CD14-positive monocyte (primary cell): ENCODE measurements at regions not wholly inside any gene's neighbourhood (a gene's known extent, or its start where the extent isn't known, plus 50 kb on each side); places are given as distances from the start of the nearest gene placed in this dataset.

Experiments used
- DNase-seq, 3 donors: peaks; one replicate each; pipeline ENCODE4 v3.0.0-alpha.2; 2011 to 2022
- H2AFZ ChIP-seq: 2 replicates; pipeline ENCODE4 v1.6.0; 2012; ENCODE audit warnings: mild to moderate bottlenecking, low read depth, low read length, inconsistent platforms; ENCODE audit not compliant: insufficient read depth, poor library complexity, severe bottlenecking
- H3K27ac ChIP-seq, 2 donors: 1 replicate in 1 of 2; 2 replicates in 1 of 2; pipeline ENCODE4 v1.5.1; 2012 to 2013; ENCODE audit warnings: low read length in 2 of 2, control low read depth in 1 of 2, inconsistent platforms in 1 of 2, low read depth in 1 of 2, mild to moderate bottlenecking in 1 of 2
- H3K27me3 ChIP-seq, 2 donors: one replicate each; pipeline versions ENCODE4 v1.6.0 to v1.6.1; 2011 to 2013; ENCODE audit warnings: low read length in 2 of 2; ENCODE audit not compliant: control insufficient read depth in 2 of 2, insufficient read depth in 2 of 2
- H3K36me3 ChIP-seq, 2 donors: replicated peaks in 1 of 2; 1 replicate in 1 of 2; 2 replicates in 1 of 2; pipeline versions ENCODE4 v1.5.1 to v1.6.1; 2012 to 2013; ENCODE audit warnings: low read length in 2 of 2, control low read depth in 1 of 2, inconsistent platforms in 1 of 2, mild to moderate bottlenecking in 1 of 2; ENCODE audit not compliant: insufficient read depth in 2 of 2, control insufficient read depth in 1 of 2
- H3K4me1 ChIP-seq, 2 donors: 1 replicate in 1 of 2; 2 replicates in 1 of 2; pipeline versions ENCODE4 v1.5.1 to v1.6.1; 2012 to 2013; ENCODE audit warnings: low read length in 2 of 2, control low read depth in 1 of 2, inconsistent platforms in 1 of 2, mild to moderate bottlenecking in 1 of 2, moderate library complexity in 1 of 2; ENCODE audit not compliant: insufficient read depth in 2 of 2, control insufficient read depth in 1 of 2
- H3K4me2 ChIP-seq: replicated peaks from 2 replicates; pipeline ENCODE3; 2012; ENCODE audit warnings: low read length, moderate library complexity, mild to moderate bottlenecking; ENCODE audit not compliant: poor library complexity, severe bottlenecking; ENCODE audit errors: extremely low read depth
- H3K4me3 ChIP-seq, 3 experiments: fragments of 200-600 bp in 1 of 3; sonication (generic) in 1 of 3; replicated peaks in 1 of 3; 1 replicate in 2 of 3; 2 replicates in 1 of 3; pipeline ENCODE4 v1.5.1; 2011 to 2013; ENCODE audit warnings: low read length in 3 of 3, mild to moderate bottlenecking in 3 of 3, control low read depth in 2 of 3, low read depth in 2 of 3, inconsistent platforms in 1 of 3, moderate library complexity in 1 of 3
- H3K79me2 ChIP-seq: 2 replicates; pipeline ENCODE4 v1.6.0; 2012; ENCODE audit warnings: mild to moderate bottlenecking, control low read depth, inconsistent platforms, low read length, moderate library complexity; ENCODE audit not compliant: insufficient read depth
- H3K9ac ChIP-seq: 2 replicates; pipeline ENCODE4 v1.6.0; 2017; ENCODE audit warnings: low read length, mild to moderate bottlenecking; ENCODE audit not compliant: insufficient read depth, poor library complexity, severe bottlenecking
- H3K9me3 ChIP-seq, 2 donors: replicated peaks in 1 of 2; 1 replicate in 1 of 2; 2 replicates in 1 of 2; pipeline versions ENCODE4 v1.5.1 to v1.6.1; 2012 to 2013; ENCODE audit warnings: low read length in 2 of 2, control low read depth in 1 of 2; ENCODE audit not compliant: control insufficient read depth in 1 of 2, insufficient read depth in 1 of 2
- H4K20me1 ChIP-seq: 2 replicates; pipeline ENCODE4 v1.6.0; 2012; ENCODE audit warnings: mild to moderate bottlenecking, low read length, control low read depth, moderate library complexity; ENCODE audit not compliant: insufficient read depth
- H3K27ac Mint-ChIP-seq, 7 donors: one replicate each; pipeline ENCODE4 v1.8.0; 2020; ENCODE audit warnings: mild to moderate bottlenecking in 7 of 7, mixed read lengths in 7 of 7, moderate library complexity in 6 of 7, inconsistent platforms in 2 of 7
- H3K27me3 Mint-ChIP-seq, 3 donors: one replicate each; pipeline ENCODE4 v1.8.0; 2021 to 2022; ENCODE audit warnings: low read depth in 3 of 3, mild to moderate bottlenecking in 3 of 3, mixed read lengths in 3 of 3, moderate library complexity in 3 of 3, inconsistent platforms in 1 of 3
- H3K36me3 Mint-ChIP-seq, 2 donors: one replicate each; pipeline ENCODE4 v1.8.0; 2020; ENCODE audit warnings: mixed read lengths in 2 of 2, inconsistent platforms in 1 of 2, mild to moderate bottlenecking in 1 of 2
- H3K4me1 Mint-ChIP-seq: one replicate; pipeline ENCODE4 v1.8.0; 2020; ENCODE audit warnings: mild to moderate bottlenecking, mixed read lengths
- H3K4me3 Mint-ChIP-seq, 2 donors: one replicate each; pipeline ENCODE4 v1.8.0; 2020; ENCODE audit warnings: mild to moderate bottlenecking in 2 of 2, mixed read lengths in 2 of 2, moderate library complexity in 1 of 2
- H3K9me3 Mint-ChIP-seq, 7 donors: one replicate each; pipeline ENCODE4 v1.8.0; 2020 to 2022; ENCODE audit warnings: mixed read lengths in 7 of 7, mild to moderate bottlenecking in 6 of 7, moderate library complexity in 6 of 7, inconsistent platforms in 2 of 7
- WGBS: methylation state at CpG from one replicate; pipeline ENCODE4 v1.1.5; 2013; ENCODE audit warnings: missing lambda C conversion rate; ENCODE audit not compliant: insufficient coverage; 5-methylcytosine and 5-hydroxymethylcytosine counted together
- intact Hi-C, 2 donors: fragments of 100-400 bp; cut with micrococcal nuclease; formaldehyde crosslinking; loops; one replicate each; pipeline versions ENCODE4 v1.15.0 to v1.15.1; 2023
- TF ChIP-seq, protein P1 (sequence below): fragments of 200-600 bp; IDR thresholded peaks from one replicate; pipeline ENCODE4 v1.8.0; 2022; ENCODE audit warnings: antibody characterized with exemption, mild to moderate bottlenecking

DNA sequence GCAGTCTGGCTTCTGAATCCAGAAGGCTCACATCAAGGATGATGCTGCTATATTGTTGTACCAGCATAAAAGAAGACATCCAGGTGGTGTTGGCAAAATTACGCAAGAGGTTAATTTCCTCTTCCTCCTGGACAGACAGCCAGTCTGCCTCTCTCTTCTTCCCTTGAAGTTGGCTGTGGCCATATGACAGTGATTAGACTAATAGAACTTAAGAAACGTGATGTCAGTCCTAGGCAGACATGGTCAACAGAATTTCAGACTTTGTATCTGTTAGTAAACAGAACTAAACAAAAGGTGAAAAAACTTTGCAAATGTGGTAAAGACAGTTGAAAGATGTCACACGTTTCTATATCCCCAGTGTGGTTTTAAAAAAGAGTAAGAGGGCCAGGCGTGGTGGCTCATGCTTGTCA lies 465.2 kb upstream of the NR2F2 start:
- intact Hi-C loops, result no loop called here
- TF ChIP-seq, protein P1, sequence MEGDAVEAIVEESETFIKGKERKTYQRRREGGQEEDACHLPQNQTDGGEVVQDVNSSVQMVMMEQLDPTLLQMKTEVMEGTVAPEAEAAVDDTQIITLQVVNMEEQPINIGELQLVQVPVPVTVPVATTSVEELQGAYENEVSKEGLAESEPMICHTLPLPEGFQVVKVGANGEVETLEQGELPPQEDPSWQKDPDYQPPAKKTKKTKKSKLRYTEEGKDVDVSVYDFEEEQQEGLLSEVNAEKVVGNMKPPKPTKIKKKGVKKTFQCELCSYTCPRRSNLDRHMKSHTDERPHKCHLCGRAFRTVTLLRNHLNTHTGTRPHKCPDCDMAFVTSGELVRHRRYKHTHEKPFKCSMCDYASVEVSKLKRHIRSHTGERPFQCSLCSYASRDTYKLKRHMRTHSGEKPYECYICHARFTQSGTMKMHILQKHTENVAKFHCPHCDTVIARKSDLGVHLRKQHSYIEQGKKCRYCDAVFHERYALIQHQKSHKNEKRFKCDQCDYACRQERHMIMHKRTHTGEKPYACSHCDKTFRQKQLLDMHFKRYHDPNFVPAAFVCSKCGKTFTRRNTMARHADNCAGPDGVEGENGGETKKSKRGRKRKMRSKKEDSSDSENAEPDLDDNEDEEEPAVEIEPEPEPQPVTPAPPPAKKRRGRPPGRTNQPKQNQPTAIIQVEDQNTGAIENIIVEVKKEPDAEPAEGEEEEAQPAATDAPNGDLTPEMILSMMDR, result no peak
- Histone ChIP-seq H4K20me1 (no peaks in the 10 kb centered on the region), H3K9ac (no peak overlapping the region), H3K36me3 (no peaks in the 10 kb centered on the region), H3K4me3 (no peak overlapping the region), H3K79me2 (no peaks in the 10 kb centered on the region), H3K27ac (no peak overlapping the region), H3K27me3 (peaks cover 0 to 2% of the 10 kb centered on the region in 2 donors), H3K4me2 (no peak overlapping the region), H3K4me1 (no peaks in the 10 kb centered on the region), H3K9me3 (no peaks in the 10 kb centered on the region), H2AFZ (no peak overlapping the region)
- Mint-ChIP-seq H3K4me3 (no peak overlapping the region), H3K27ac (no peak overlapping the region), H3K9me3 (peaks cover 0 to 3% (median 0%) of the 10 kb centered on the region in 7 donors), H3K36me3 (no peaks in the 10 kb centered on the region), H3K4me1 (no peaks in the 10 kb centered on the region), H3K27me3 (peaks cover 0 to 2% (median 1%) of the 10 kb centered on the region in 3 donors)
- WGBS, result 25% methylated on average over 1 of the region's 4 CpGs
- DNase-seq, result no peak

DNA sequence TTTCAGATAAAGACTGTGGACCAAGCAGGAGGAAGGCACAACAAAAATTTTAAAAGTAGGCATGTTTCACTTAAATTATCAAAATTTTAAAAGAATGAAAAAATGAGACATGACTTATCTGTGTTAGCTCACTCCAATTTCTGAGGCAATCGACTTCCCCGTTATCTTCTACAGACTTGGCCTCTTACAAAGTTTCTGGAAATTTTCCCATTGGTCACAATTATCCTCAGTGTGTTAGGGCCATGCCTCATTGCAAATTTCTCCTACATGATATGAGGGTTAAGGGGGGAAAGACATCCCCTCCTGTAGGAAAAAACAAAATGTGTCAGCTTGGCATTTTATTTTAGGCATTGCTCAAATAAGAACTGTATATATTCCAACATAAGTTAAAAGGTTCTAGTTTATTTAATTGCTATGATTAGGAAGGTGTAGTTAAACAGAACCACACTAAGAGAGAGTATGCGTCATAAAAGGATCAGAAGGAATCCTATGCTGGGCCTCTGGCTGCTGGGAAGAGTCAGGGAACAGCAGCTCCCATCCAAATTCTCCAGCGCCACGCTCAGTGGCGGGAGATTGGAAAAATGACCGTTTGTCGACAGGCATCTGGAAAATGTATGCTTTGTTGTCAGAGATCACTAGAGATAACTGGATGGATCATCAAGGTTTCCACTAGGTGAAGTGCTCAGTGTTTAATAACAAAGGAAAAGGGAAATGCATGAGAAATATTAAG lies 463.6 kb upstream of the NR2F2 start:
- WGBS, result 100% methylated on average over 5 of the region's 8 CpGs
- H3K79me2 ChIP-seq, result no peaks in the 10 kb centered on the region
- intact Hi-C loops, result no loop called here
- no peaks in the 10 kb centered on the region for H3K36me3 Mint-ChIP-seq
- no peaks in the 10 kb centered on the region for H3K4me1 ChIP-seq
- H3K27me3 Mint-ChIP-seq, result peaks cover 0 to 4% (median 0%) of the 10 kb centered on the region in 3 donors
- peaks cover 0 to 2% of the 10 kb centered on the region in 2 donors for H3K27me3 ChIP-seq
- H3K4me2 ChIP-seq, result no peak overlapping the region
- no peak overlapping the region for H2AFZ ChIP-seq
- no peak overlapping the region for H3K4me3 ChIP-seq
- no peak overlapping the region for H3K27ac ChIP-seq
- H3K4me3 Mint-ChIP-seq, result no peak overlapping the region
- H3K4me1 Mint-ChIP-seq, result no peaks in the 10 kb centered on the region
- no peak overlapping the region for H3K27ac Mint-ChIP-seq
- H3K9me3 Mint-ChIP-seq, result peaks cover 0 to 2% (median 0%) of the 10 kb centered on the region in 7 donors
- no peak overlapping the region for H3K9ac ChIP-seq
- DNase-seq, result no peak
- H3K36me3 ChIP-seq, result no peaks in the 10 kb centered on the region
- H4K20me1 ChIP-seq, result no peaks in the 10 kb centered on the region
- TF ChIP-seq, protein P1, result no peak
- no peaks in the 10 kb centered on the region for H3K9me3 ChIP-seq
